H1 (cell line): ENCODE measurements at regions not wholly inside any gene's neighbourhood (a gene's known extent, or its start where the extent isn't known, plus 50 kb on each side); places are given as distances from the start of the nearest gene placed in this dataset.

Source experiments
- CTCF ChIA-PET: fragments of 300-600 bp; sonication (Branson Sonifier 250); formaldehyde crosslinking; loops from one replicate; lab custom pipeline; 2021; ENCODE audit not compliant: partially characterized antibody; lab: Charles Lee
- POLR2A ChIA-PET: fragments of 300-600 bp; sonication (Branson Sonifier 250); formaldehyde crosslinking; loops from one replicate; lab custom pipeline; 2021; ENCODE audit warnings: inconsistent platforms; ENCODE audit not compliant: partially characterized antibody; lab: Charles Lee
- DNase-seq, 2 experiments: peaks; one replicate each; pipeline versions ENCODE4 v3.0.0 to v3.0.0-alpha.2; 2010 to 2022; ENCODE audit warnings: low spot score in 2 of 2, low read depth in 1 of 2, mixed read lengths in 1 of 2
- FAIRE-seq: peaks from 2 replicates; lab custom pipeline; 2011; peaks lifted over from hg19 to GRCh38; lab: Jason Lieb, UNC
- H2AFZ ChIP-seq: 2 replicates; pipeline ENCODE4 v1.8.1; 2012; ENCODE audit warnings: low read length, inconsistent platforms
- H2AK5ac ChIP-seq: 2 replicates; pipeline ENCODE4 v1.6.1; 2013; ENCODE audit warnings: low read depth, low read length
- H2BK120ac ChIP-seq: replicated peaks from 2 replicates; pipeline ENCODE3; 2013; ENCODE audit warnings: low read depth, low read length, inconsistent platforms
- H2BK12ac ChIP-seq: 2 replicates; pipeline ENCODE4 v1.6.1; 2013; ENCODE audit warnings: low read depth, low read length
- H2BK15ac ChIP-seq: 2 replicates; pipeline ENCODE4 v1.6.1; 2013; ENCODE audit warnings: low read length
- H2BK20ac ChIP-seq: 2 replicates; pipeline ENCODE4 v1.6.1; 2013; ENCODE audit warnings: low read length
- H2BK5ac ChIP-seq: 2 replicates; pipeline ENCODE4 v1.6.1; 2013; ENCODE audit warnings: low read depth, low read length
- H3K14ac ChIP-seq: 2 replicates; pipeline ENCODE4 v1.6.1; 2013; ENCODE audit warnings: inconsistent platforms; ENCODE audit not compliant: insufficient read length
- H3K18ac ChIP-seq: 2 replicates; pipeline ENCODE4 v1.6.1; 2013; ENCODE audit warnings: low read length; ENCODE audit errors: extremely low read depth
- H3K23ac ChIP-seq: 2 replicates; pipeline ENCODE4 v1.6.1; 2013; ENCODE audit warnings: inconsistent platforms; ENCODE audit not compliant: insufficient read length
- H3K23me2 ChIP-seq: 2 replicates; pipeline ENCODE4 v1.6.1; 2013; ENCODE audit warnings: low read depth, low read length
- H3K27ac ChIP-seq: 2 replicates; pipeline ENCODE4 v1.6.1; 2011; ENCODE audit warnings: low read depth, low read length, inconsistent platforms
- H3K27me3 ChIP-seq, 4 experiments: replicated peaks in 1 of 4; 1 replicate in 1 of 4; 2 replicates in 3 of 4; pipeline versions ENCODE4 v1.6.1 to v1.8.1; 2011 to 2013; ENCODE audit warnings: low read length in 3 of 4, mild to moderate bottlenecking in 3 of 4, inconsistent platforms in 2 of 4, mixed read lengths in 2 of 4, moderate library complexity in 1 of 4; ENCODE audit not compliant: control insufficient read depth in 3 of 4, insufficient read depth in 3 of 4; ENCODE audit errors: extremely low read depth in 1 of 4
- H3K36me3 ChIP-seq, 4 experiments: 2 replicates each; pipeline versions ENCODE4 v1.6.1 to v1.8.1; 2011 to 2013; ENCODE audit warnings: mild to moderate bottlenecking in 4 of 4, low read length in 3 of 4, moderate library complexity in 2 of 4, control low read depth in 1 of 4, inconsistent platforms in 1 of 4; ENCODE audit not compliant: insufficient read depth in 4 of 4, control insufficient read depth in 2 of 4
- H3K4ac ChIP-seq: replicated peaks from 2 replicates; pipeline ENCODE3; 2013; ENCODE audit warnings: low read length, low read depth, mixed read lengths, inconsistent platforms; ENCODE audit not compliant: insufficient read length
- H3K4me1 ChIP-seq, 4 experiments: replicated peaks in 1 of 4; 1 replicate in 1 of 4; 2 replicates in 3 of 4; pipeline versions ENCODE4 v1.6.1 to v1.8.1; 2011 to 2013; ENCODE audit warnings: low read length in 3 of 4, inconsistent platforms in 2 of 4, mixed read lengths in 1 of 4; ENCODE audit not compliant: insufficient read depth in 4 of 4, control insufficient read depth in 3 of 4
- H3K4me2 ChIP-seq, 2 experiments: 2 replicates each; pipeline versions ENCODE4 v1.6.1 to v1.8.1; 2011 to 2013; ENCODE audit warnings: low read depth in 2 of 2, low read length in 2 of 2, control low read depth in 1 of 2, inconsistent platforms in 1 of 2, mild to moderate bottlenecking in 1 of 2; ENCODE audit not compliant: insufficient read depth in 1 of 2
- H3K4me3 ChIP-seq, 4 experiments: fragments of 200-600, 300-600 bp in 1 of 4; sonication (generic), shearing (Covaris generic), sonication (Bioruptor Twin) in 1 of 4; 2 replicates each; pipeline versions ENCODE4 v1.5.1 to v1.8.1; 2011 to 2016; ENCODE audit warnings: low read length in 4 of 4, low read depth in 3 of 4, control low read depth in 2 of 4, inconsistent platforms in 2 of 4, mild to moderate bottlenecking in 2 of 4, mixed read lengths in 1 of 4, moderate library complexity in 1 of 4; ENCODE audit not compliant: insufficient read depth in 2 of 4; ENCODE audit errors: extremely low read depth in 1 of 4
- H3K56ac ChIP-seq: replicated peaks from 2 replicates; pipeline ENCODE3; 2013; ENCODE audit warnings: low read depth, mild to moderate bottlenecking, mixed read lengths, low read length, inconsistent platforms; ENCODE audit not compliant: insufficient read length
- H3K79me1 ChIP-seq: 2 replicates; pipeline ENCODE4 v1.6.1; 2013; ENCODE audit warnings: low read depth, low read length, control low read depth
- H3K79me2 ChIP-seq, 2 experiments: 2 replicates each; pipeline versions ENCODE4 v1.6.1 to v1.8.1; 2012 to 2013; ENCODE audit warnings: low read length in 2 of 2, mild to moderate bottlenecking in 2 of 2, inconsistent platforms in 1 of 2; ENCODE audit not compliant: insufficient read depth in 2 of 2, control insufficient read depth in 1 of 2
- H3K9ac ChIP-seq, 4 experiments: replicated peaks in 1 of 4; 1 replicate in 1 of 4; 2 replicates in 3 of 4; pipeline versions ENCODE4 v1.6.1 to v1.8.1; 2011 to 2013; ENCODE audit warnings: low read depth in 3 of 4, low read length in 3 of 4, control low read depth in 2 of 4, mild to moderate bottlenecking in 2 of 4, moderate library complexity in 2 of 4, inconsistent platforms in 1 of 4; ENCODE audit errors: extremely low read depth in 1 of 4
- H3K9me3 ChIP-seq, 2 experiments: 2 replicates each; pipeline versions ENCODE4 v1.6.1 to v1.8.1; 2012 to 2013; ENCODE audit warnings: mild to moderate bottlenecking in 2 of 2, moderate library complexity in 2 of 2, control low read depth in 1 of 2, inconsistent platforms in 1 of 2, low read depth in 1 of 2, low read length in 1 of 2, mixed read lengths in 1 of 2; ENCODE audit not compliant: insufficient read depth in 2 of 2
- H4K20me1 ChIP-seq, 2 experiments: replicated peaks in 1 of 2; 2 replicates each; pipeline versions ENCODE3 to v1.8.1; 2011 to 2013; ENCODE audit warnings: inconsistent platforms in 2 of 2, low read length in 2 of 2, mild to moderate bottlenecking in 1 of 2; ENCODE audit not compliant: insufficient read depth in 2 of 2, control insufficient read depth in 1 of 2
- H4K5ac ChIP-seq: 2 replicates; pipeline ENCODE4 v1.6.1; 2013; ENCODE audit warnings: low read length, low read depth, mixed read lengths, inconsistent platforms; ENCODE audit not compliant: insufficient read length
- H4K8ac ChIP-seq: 2 replicates; pipeline ENCODE4 v1.8.0; 2013; ENCODE audit warnings: mild to moderate bottlenecking, moderate library complexity, low read length, inconsistent platforms; ENCODE audit not compliant: insufficient read depth; ENCODE audit errors: extremely low read depth
- H4K91ac ChIP-seq: replicated peaks from 2 replicates; pipeline ENCODE3; 2013; ENCODE audit warnings: low read length, mixed read lengths, inconsistent platforms; ENCODE audit not compliant: insufficient read length
- EP300 ChIP-seq, 2 experiments: IDR thresholded peaks; 1 replicate in 1 of 2; 2 replicates in 1 of 2; pipeline ENCODE4 v1.6.1; 2011 to 2012; ENCODE audit warnings: low read depth in 2 of 2, low read length in 2 of 2, mild to moderate bottlenecking in 2 of 2, borderline replicate concordance in 1 of 2, inconsistent platforms in 1 of 2, moderate library complexity in 1 of 2
- WGBS, 2 experiments: shearing (Covaris generic) in 1 of 2; methylation state at CpG; one replicate each; pipeline versions ENCODE4 v1.1.6 to v1.1.7; 2013 to 2015; ENCODE audit warnings: low lambda C conversion rate in 2 of 2, mixed read lengths in 2 of 2, inconsistent platforms in 1 of 2, low coverage in 1 of 2, missing lambda C conversion rate in 1 of 2; ENCODE audit not compliant: insufficient replicate concordance in 2 of 2, insufficient coverage in 1 of 2, insufficient read length in 1 of 2; ENCODE audit errors: extremely low coverage in 1 of 2, missing lambda C conversion rate in 1 of 2; 5-methylcytosine and 5-hydroxymethylcytosine counted together
- TF ChIP-seq, protein P1 (sequence below): IDR thresholded peaks from 2 replicates; pipeline ENCODE4 v1.6.1; 2011; ENCODE audit warnings: low read length, improper control_type of control experiment
- TF ChIP-seq, protein P2 (sequence below): IDR thresholded peaks from 2 replicates; pipeline ENCODE4 v1.6.1; 2012; ENCODE audit warnings: inconsistent platforms

DNA sequence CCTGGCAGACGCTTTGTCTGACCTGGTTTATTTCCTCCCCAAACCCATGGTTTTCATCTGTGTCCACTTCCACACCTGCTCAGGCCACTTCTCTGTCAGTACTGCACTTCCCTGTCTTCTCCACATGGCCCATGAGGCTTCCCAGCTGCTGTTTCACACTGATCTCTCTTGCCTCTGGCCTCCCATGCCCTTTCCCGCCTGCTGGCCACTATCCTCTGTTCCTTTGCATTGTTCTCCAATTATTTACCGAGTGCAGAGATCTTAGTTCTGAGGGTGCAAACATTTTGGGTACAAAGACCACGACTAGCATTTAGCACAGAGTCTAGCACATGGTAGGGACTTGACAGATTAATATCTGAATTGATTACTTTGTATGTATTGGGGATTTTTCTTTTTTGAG lies 174.8 kb upstream of the NPY2R start:
- H3K9ac ChIP-seq, result peak overlapping the region in 1 of 4 experiments; percentile 21; a peak in 1 of 7 replicates
- no peak overlapping the region for H2BK15ac ChIP-seq
- no peak overlapping the region for H2BK120ac ChIP-seq
- FAIRE-seq (no peak), DNase-seq (no peak)
- H3K9me3 ChIP-seq, result no peaks in the 10 kb centered on the region
- no peak overlapping the region for H3K18ac ChIP-seq
- no peaks in the 10 kb centered on the region for H4K20me1 ChIP-seq
- no peak overlapping the region for H4K5ac ChIP-seq
- no peak overlapping the region for H2BK20ac ChIP-seq
- no peak overlapping the region for H2BK5ac ChIP-seq
- 84% methylated on average over 4 of the region's 4 CpGs; no CpG with 5 or more reads in 1 of the 2 experiments for WGBS, 2 experiments
- H4K91ac ChIP-seq, result no peak overlapping the region
- CTCF ChIA-PET, result no interaction called here
- H3K14ac ChIP-seq, result no peak overlapping the region
- no peaks in the 10 kb centered on the region for H3K4me1 ChIP-seq
- H4K8ac ChIP-seq, result no peak overlapping the region
- no peaks in the 10 kb centered on the region for H3K79me1 ChIP-seq
- H3K27ac ChIP-seq, result no peak overlapping the region
- H3K4me2 ChIP-seq, result no peak overlapping the region
- TF ChIP-seq, protein P1, sequence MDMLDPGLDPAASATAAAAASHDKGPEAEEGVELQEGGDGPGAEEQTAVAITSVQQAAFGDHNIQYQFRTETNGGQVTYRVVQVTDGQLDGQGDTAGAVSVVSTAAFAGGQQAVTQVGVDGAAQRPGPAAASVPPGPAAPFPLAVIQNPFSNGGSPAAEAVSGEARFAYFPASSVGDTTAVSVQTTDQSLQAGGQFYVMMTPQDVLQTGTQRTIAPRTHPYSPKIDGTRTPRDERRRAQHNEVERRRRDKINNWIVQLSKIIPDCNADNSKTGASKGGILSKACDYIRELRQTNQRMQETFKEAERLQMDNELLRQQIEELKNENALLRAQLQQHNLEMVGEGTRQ, result no peak
- TF ChIP-seq, protein P2, sequence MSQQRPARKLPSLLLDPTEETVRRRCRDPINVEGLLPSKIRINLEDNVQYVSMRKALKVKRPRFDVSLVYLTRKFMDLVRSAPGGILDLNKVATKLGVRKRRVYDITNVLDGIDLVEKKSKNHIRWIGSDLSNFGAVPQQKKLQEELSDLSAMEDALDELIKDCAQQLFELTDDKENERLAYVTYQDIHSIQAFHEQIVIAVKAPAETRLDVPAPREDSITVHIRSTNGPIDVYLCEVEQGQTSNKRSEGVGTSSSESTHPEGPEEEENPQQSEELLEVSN, result peak; percentile 44; the same call in 1 of the 2 replicates
- TF ChIP-seq EP300 (IDR thresholded peaks at IDR 0.05; ENCODE audit: borderline replicate concordance in 1 of 2, low read depth in 2 of 2, low read length in 2 of 2), result no peak
- no peak overlapping the region for H3K56ac ChIP-seq
- no peak overlapping the region for H2BK12ac ChIP-seq
- H3K27me3 ChIP-seq, result no peaks in the 10 kb centered on the region
- H3K4ac ChIP-seq, result no peak overlapping the region
- no peaks in the 10 kb centered on the region for H3K79me2 ChIP-seq
- H2AK5ac ChIP-seq, result no peak overlapping the region
- no peak overlapping the region for H3K4me3 ChIP-seq
- no peaks in the 10 kb centered on the region for H3K36me3 ChIP-seq
- H3K23ac ChIP-seq, result no peak overlapping the region
- no peaks in the 10 kb centered on the region for H3K23me2 ChIP-seq
- POLR2A ChIA-PET, result no interaction called here
- H2AFZ ChIP-seq, result peak overlapping the region; percentile 62; the same call in 1 of the 2 replicates
